ENCODE measurements at regions not wholly inside any gene's neighbourhood (a gene's known extent, or its start where the extent isn't known, plus 50 kb on each side); places are given as distances from the start of the nearest gene placed in this dataset.
"Not testable (repeated sequence)": the region's sequence is repeated elsewhere in the genome, so short reads cannot be mapped to it uniquely, and the experiment has no call there.

DNA sequence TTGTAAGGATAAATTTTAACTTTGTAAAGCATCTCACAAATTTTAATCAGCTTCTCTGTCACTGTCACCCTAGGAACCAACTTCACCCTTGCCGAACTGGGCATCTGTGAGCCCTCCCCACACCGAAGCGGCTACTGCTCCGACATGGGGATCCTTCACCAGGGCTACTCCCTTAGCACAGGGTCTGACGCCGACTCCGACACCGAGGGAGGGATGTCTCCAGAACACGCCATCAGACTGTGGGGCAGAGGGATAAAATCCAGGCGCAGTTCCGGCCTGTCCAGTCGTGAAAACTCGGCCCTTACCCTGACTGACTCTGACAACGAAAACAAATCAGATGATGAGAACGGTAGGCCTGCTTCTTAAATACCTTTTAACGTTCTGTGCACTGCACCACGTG, 916.3 kb upstream of the WWC1 start:
- intact Hi-C loops (cut with micrococcal nuclease), result no loop called here
- TF ChIP-seq, protein P1, sequence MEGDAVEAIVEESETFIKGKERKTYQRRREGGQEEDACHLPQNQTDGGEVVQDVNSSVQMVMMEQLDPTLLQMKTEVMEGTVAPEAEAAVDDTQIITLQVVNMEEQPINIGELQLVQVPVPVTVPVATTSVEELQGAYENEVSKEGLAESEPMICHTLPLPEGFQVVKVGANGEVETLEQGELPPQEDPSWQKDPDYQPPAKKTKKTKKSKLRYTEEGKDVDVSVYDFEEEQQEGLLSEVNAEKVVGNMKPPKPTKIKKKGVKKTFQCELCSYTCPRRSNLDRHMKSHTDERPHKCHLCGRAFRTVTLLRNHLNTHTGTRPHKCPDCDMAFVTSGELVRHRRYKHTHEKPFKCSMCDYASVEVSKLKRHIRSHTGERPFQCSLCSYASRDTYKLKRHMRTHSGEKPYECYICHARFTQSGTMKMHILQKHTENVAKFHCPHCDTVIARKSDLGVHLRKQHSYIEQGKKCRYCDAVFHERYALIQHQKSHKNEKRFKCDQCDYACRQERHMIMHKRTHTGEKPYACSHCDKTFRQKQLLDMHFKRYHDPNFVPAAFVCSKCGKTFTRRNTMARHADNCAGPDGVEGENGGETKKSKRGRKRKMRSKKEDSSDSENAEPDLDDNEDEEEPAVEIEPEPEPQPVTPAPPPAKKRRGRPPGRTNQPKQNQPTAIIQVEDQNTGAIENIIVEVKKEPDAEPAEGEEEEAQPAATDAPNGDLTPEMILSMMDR (IDR thresholded peaks at IDR 0.05), result no peak
- POLR2A ChIA-PET, result no interaction called here
- no peaks in the 10 kb centered on the region for H3K36me3 Mint-ChIP-seq (ENCODE audit: low read depth)
- ATAC-seq (no peak), DNase-seq (no peak)
- H3K27ac Mint-ChIP-seq, result no peak overlapping the region
- H3K27me3 Mint-ChIP-seq, result no peaks in the 10 kb centered on the region
- peaks cover 10% of the 10 kb centered on the region for H3K9me3 Mint-ChIP-seq
- H3K4me3 Mint-ChIP-seq, result no peak overlapping the region
- CTCF ChIA-PET, result interaction anchor here (0.6 kb wide), 1 partner anchor 1712 kb away, joined by 3 read pairs; no protein-coding TSS in a partner anchor
- H3K4me1 Mint-ChIP-seq (ENCODE audit: low read depth), result no peaks in the 10 kb centered on the region

- DNase-seq (no peak), ATAC-seq (no peak)
- Mint-ChIP-seq H3K9me3 (peaks cover 12% of the 10 kb centered on the region), H3K36me3 (ENCODE audit: low read depth) (no peaks in the 10 kb centered on the region), H3K27ac (no peak overlapping the region), H3K27me3 (no peaks in the 10 kb centered on the region), H3K4me1 (ENCODE audit: low read depth) (no peaks in the 10 kb centered on the region), H3K4me3 (no peak overlapping the region)
- ChIA-PET POLR2A (no interaction called here), CTCF (no interaction called here)
- intact Hi-C loops (cut with micrococcal nuclease), result no loop called here
- TF ChIP-seq, protein P1 (IDR thresholded peaks at IDR 0.05), result no peak
These were observed 912.3 kb upstream of the WWC1 start for GRCh38 chr5:167378894-167379723.

GRCh38 chr5:167381457-167381856, 910.0 kb upstream of the WWC1 start:
- Mint-ChIP-seq H3K27me3 (no peaks in the 10 kb centered on the region), H3K36me3 (ENCODE audit: low read depth) (no peaks in the 10 kb centered on the region), H3K4me3 (no peak overlapping the region), H3K27ac (no peak overlapping the region), H3K9me3 (peaks cover 12% of the 10 kb centered on the region), H3K4me1 (ENCODE audit: low read depth) (no peaks in the 10 kb centered on the region)
- intact Hi-C loops (cut with micrococcal nuclease), result no loop called here
- DNase-seq, result no peak
- ChIA-PET CTCF (no interaction called here), POLR2A (no interaction called here)
- no peak for ATAC-seq
- TF ChIP-seq, protein P1 (IDR thresholded peaks at IDR 0.05), result no peak

GRCh38 chr5:167389537-167389936, 901.9 kb upstream of the WWC1 start:
- Mint-ChIP-seq H3K36me3 (ENCODE audit: low read depth) (no peaks in the 10 kb centered on the region), H3K27me3 (no peaks in the 10 kb centered on the region), H3K9me3 (peaks cover 12% of the 10 kb centered on the region), H3K4me1 (ENCODE audit: low read depth) (no peaks in the 10 kb centered on the region), H3K27ac (no peak overlapping the region), H3K4me3 (no peak overlapping the region)
- no peak for ATAC-seq
- DNase-seq, result no peak
- intact Hi-C loops (cut with micrococcal nuclease), result no loop called here
- POLR2A ChIA-PET, result no interaction called here
- TF ChIP-seq, protein P1 (IDR thresholded peaks at IDR 0.05), result no peak
- CTCF ChIA-PET, result no interaction called here

- DNase-seq; H3K4me1 Mint-ChIP-seq (ENCODE audit: low read depth); H3K27ac Mint-ChIP-seq; intact Hi-C loops (cut with micrococcal nuclease); POLR2A ChIA-PET; H3K36me3 Mint-ChIP-seq (ENCODE audit: low read depth); H3K27me3 Mint-ChIP-seq; ATAC-seq; H3K4me3 Mint-ChIP-seq; CTCF ChIA-PET: not testable (repeated sequence)
- H3K9me3 Mint-ChIP-seq, result peaks cover 11% of the 10 kb centered on the region
These were observed 900.2 kb upstream of the WWC1 start for GRCh38 chr5:167391286-167391685.

Data from activated CD8-positive, alpha-beta T cell treated with anti-CD3 and anti-CD28 coated beads for 36 hours (primary cell).